ENCODE measurements at regions not wholly inside any gene's neighbourhood (a gene's known extent, or its start where the extent isn't known, plus 50 kb on each side); places are given as distances from the start of the nearest gene placed in this dataset.

DNA sequence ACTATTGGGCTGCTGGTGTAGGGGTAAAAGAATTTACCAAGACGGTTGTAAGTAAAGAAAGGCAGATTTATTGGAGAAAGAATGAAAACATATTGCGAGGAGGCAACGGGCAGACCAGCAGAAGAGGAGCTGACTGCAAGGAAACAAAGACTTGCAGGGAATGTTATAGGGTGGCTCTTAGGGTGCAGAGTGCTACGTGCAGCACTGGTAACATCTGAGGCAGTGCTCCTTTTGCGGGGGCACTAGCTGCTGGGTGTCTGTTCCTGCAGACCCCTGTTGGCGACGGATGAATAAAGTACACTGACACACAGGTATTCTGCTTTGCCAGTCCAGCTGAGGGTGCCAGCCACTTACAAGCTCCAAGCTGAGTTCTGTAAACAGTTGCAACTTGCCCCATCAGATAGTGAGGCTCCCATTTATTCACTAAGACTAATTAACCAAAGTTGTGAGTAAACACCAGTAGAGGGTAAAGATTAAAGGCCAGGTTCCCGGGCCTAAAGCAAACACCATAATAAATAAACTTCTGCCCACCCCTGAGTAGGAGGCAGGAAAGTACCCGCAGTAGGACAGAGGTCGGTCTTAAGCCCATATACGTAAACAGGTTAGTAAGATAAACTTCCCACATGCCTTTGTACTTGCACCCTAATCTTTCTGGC is 140.2 kb upstream of the KCNK1 start:
- Mint-ChIP-seq H3K4me3 (no peak overlapping the region), H3K27me3 (peaks cover 31% of the 10 kb centered on the region), H3K4me1 (ENCODE audit: low read depth) (no peaks in the 10 kb centered on the region), H3K36me3 (ENCODE audit: low read depth) (no peaks in the 10 kb centered on the region), H3K27ac (no peak overlapping the region), H3K9me3 (no peaks in the 10 kb centered on the region)
- no peak overlapping the region for H3K27ac ChIP-seq (ENCODE audit: low read depth in 1 of 2, low read length in 2 of 2)
- H3K9me3 ChIP-seq (ENCODE audit: control insufficient read depth in 1 of 2, insufficient read depth in 1 of 2, low read length in 2 of 2): peaks cover 0 to 4% of the 10 kb centered on the region in 2 experiments
- POLR2A ChIA-PET: no interaction called here
- H3K36me3 ChIP-seq (ENCODE audit: insufficient read depth, low read length): no peaks in the 10 kb centered on the region
- no peak overlapping the region for H3K4me3 ChIP-seq (ENCODE audit: low read length)
- intact Hi-C loops (cut with DNase I, micrococcal nuclease): no loop called here
- CTCF ChIA-PET: no interaction called here
- TF ChIP-seq, protein P1, sequence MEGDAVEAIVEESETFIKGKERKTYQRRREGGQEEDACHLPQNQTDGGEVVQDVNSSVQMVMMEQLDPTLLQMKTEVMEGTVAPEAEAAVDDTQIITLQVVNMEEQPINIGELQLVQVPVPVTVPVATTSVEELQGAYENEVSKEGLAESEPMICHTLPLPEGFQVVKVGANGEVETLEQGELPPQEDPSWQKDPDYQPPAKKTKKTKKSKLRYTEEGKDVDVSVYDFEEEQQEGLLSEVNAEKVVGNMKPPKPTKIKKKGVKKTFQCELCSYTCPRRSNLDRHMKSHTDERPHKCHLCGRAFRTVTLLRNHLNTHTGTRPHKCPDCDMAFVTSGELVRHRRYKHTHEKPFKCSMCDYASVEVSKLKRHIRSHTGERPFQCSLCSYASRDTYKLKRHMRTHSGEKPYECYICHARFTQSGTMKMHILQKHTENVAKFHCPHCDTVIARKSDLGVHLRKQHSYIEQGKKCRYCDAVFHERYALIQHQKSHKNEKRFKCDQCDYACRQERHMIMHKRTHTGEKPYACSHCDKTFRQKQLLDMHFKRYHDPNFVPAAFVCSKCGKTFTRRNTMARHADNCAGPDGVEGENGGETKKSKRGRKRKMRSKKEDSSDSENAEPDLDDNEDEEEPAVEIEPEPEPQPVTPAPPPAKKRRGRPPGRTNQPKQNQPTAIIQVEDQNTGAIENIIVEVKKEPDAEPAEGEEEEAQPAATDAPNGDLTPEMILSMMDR (IDR thresholded peaks at IDR 0.05): no peak
- DNase-seq: no peak
- H3K4me1 ChIP-seq (ENCODE audit: insufficient read depth, low read length): no peaks in the 10 kb centered on the region
- no peak for ATAC-seq (ENCODE audit: poor library complexity)
- peaks cover 4 to 10% of the 10 kb centered on the region in 2 experiments for H3K27me3 ChIP-seq (ENCODE audit: control insufficient read depth in 1 of 2, insufficient read depth in 2 of 2, low read length in 2 of 2)

DNA sequence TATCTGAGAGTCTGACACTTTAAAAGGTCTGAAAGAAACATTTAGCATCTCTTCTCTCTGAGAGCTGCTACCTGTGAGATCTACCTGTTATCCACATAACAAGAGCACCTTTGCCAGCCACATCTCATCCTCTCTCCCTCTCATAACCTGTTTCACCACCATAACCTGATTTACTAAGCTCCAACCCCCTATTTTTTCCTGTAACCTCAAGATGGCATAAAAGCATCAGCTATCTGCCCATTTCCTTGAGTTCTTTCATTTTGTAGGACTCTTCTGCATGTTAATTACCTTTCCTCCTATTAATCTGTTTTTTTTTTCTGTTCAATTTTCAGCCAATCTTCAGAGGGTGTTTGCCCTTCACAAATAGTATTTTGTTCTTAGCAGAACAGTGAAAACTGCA is 136.5 kb upstream of the KCNK1 start:
- Histone ChIP-seq H3K27ac (ENCODE audit: low read depth in 1 of 2, low read length in 2 of 2) (no peak overlapping the region), H3K36me3 (ENCODE audit: insufficient read depth, low read length) (no peaks in the 10 kb centered on the region), H3K4me3 (ENCODE audit: low read length) (no peak overlapping the region), H3K9me3 (ENCODE audit: control insufficient read depth in 1 of 2, insufficient read depth in 1 of 2, low read length in 2 of 2) (no peaks in the 10 kb centered on the region), H3K4me1 (ENCODE audit: insufficient read depth, low read length) (no peaks in the 10 kb centered on the region), H3K27me3 (ENCODE audit: control insufficient read depth in 1 of 2, insufficient read depth in 2 of 2, low read length in 2 of 2) (peaks cover 4 to 10% of the 10 kb centered on the region in 2 experiments)
- POLR2A ChIA-PET: no interaction called here
- Mint-ChIP-seq H3K4me3 (no peak overlapping the region), H3K4me1 (ENCODE audit: low read depth) (no peaks in the 10 kb centered on the region), H3K27ac (no peak overlapping the region), H3K9me3 (no peaks in the 10 kb centered on the region), H3K36me3 (ENCODE audit: low read depth) (no peaks in the 10 kb centered on the region), H3K27me3 (peaks cover 43% of the 10 kb centered on the region)
- no peak for ATAC-seq (ENCODE audit: poor library complexity)
- no peak for DNase-seq
- intact Hi-C loops (cut with DNase I, micrococcal nuclease): no loop called here
- TF ChIP-seq, protein P1 (IDR thresholded peaks at IDR 0.05): no peak
- CTCF ChIA-PET: interaction anchor here (0.7 kb wide), 1 partner anchor 12 kb away, joined by 3 read pairs; no protein-coding TSS in a partner anchor

DNA sequence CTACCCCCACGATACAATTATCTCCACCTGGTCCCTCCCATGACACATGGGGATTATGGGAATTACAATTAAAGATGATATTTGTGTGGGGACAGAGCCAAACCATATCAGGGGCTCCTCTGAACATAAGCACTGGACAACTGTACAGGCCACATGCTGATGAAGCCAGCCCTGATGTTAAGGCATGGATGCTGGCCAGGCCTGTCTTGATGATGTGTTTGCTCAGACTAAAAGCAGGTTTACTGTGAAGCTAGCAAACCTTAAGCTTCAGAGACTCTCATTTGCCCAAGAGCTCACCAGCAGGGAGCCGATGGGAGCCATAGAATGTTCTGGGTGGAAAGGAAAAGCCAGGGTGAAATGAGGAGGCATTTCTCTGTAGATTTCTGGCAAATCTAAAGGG is 135.3 kb upstream of the KCNK1 start:
- Mint-ChIP-seq H3K27ac (no peak overlapping the region), H3K4me1 (ENCODE audit: low read depth) (no peaks in the 10 kb centered on the region), H3K9me3 (no peaks in the 10 kb centered on the region), H3K4me3 (no peak overlapping the region), H3K27me3 (peaks cover 42% of the 10 kb centered on the region), H3K36me3 (ENCODE audit: low read depth) (no peaks in the 10 kb centered on the region)
- Histone ChIP-seq H3K4me1 (ENCODE audit: insufficient read depth, low read length) (no peaks in the 10 kb centered on the region), H3K27me3 (ENCODE audit: control insufficient read depth in 1 of 2, insufficient read depth in 2 of 2, low read length in 2 of 2) (peaks cover 3 to 7% of the 10 kb centered on the region in 2 experiments), H3K27ac (ENCODE audit: low read depth in 1 of 2, low read length in 2 of 2) (no peak overlapping the region), H3K4me3 (ENCODE audit: low read length) (no peak overlapping the region), H3K9me3 (ENCODE audit: control insufficient read depth in 1 of 2, insufficient read depth in 1 of 2, low read length in 2 of 2) (no peaks in the 10 kb centered on the region), H3K36me3 (ENCODE audit: insufficient read depth, low read length) (no peaks in the 10 kb centered on the region)
- TF ChIP-seq, protein P1 (IDR thresholded peaks at IDR 0.05): no peak
- ChIA-PET POLR2A (no interaction called here), CTCF (no interaction called here)
- no peak for DNase-seq
- intact Hi-C loops (cut with DNase I, micrococcal nuclease): no loop called here
- ATAC-seq (ENCODE audit: poor library complexity): no peak
